A549 (cell line): ENCODE measurements at regions not wholly inside any gene's neighbourhood (a gene's known extent, or its start where the extent isn't known, plus 50 kb on each side); places are given as distances from the start of the nearest gene placed in this dataset.

Experiments used
- EHF ChIP-seq: fragments of 250-450 bp; sonication (Bioruptor Pico); IDR thresholded peaks from 2 replicates; pipeline ENCODE4 v1.5.0; 2020; ENCODE audit warnings: mild to moderate bottlenecking
- POLR2A ChIP-seq: IDR thresholded peaks from 2 replicates; pipeline ENCODE4 v1.6.1; 2012; ENCODE audit warnings: mild to moderate bottlenecking, low read length
- POLR2AphosphoS2 ChIP-seq: conservative IDR thresholded peaks from 2 replicates; pipeline ENCODE4 v1.6.1; 2012; ENCODE audit warnings: low read length, improper control_type of control experiment, inconsistent platforms
- RARB ChIP-seq: fragments of 250-450 bp; sonication (Bioruptor Pico); IDR thresholded peaks from 2 replicates; pipeline ENCODE4 v1.8.0; 2021; ENCODE audit warnings: mild to moderate bottlenecking, moderate library complexity
- SMC3 ChIP-seq: fragments of >200 bp; sonication (Bioruptor Twin); formaldehyde crosslinking; IDR thresholded peaks from 3 replicates; pipeline ENCODE4 v1.6.1; 2018; ENCODE audit warnings: inconsistent platforms
- ZC3H11A ChIP-seq: fragments of 450-650 bp; IDR thresholded peaks from 2 replicates; pipeline ENCODE4 v1.6.1; 2014; ENCODE audit warnings: antibody characterized with exemption, mild to moderate bottlenecking
- ZFP36 ChIP-seq: fragments of 450-650 bp; IDR thresholded peaks from 2 replicates; pipeline ENCODE4 v1.6.1; 2014; ENCODE audit warnings: borderline replicate concordance; ENCODE audit not compliant: partially characterized antibody
- TF ChIP-seq, protein P1 (sequence below): fragments of 250-450 bp; sonication (Bioruptor Pico); IDR thresholded peaks from 2 replicates; pipeline ENCODE4 v1.5.0; 2021; ENCODE audit warnings: mild to moderate bottlenecking, moderate library complexity, borderline replicate concordance
- TF ChIP-seq, protein P2 (sequence below): fragments of >200 bp; sonication (Bioruptor Twin); formaldehyde crosslinking; IDR thresholded peaks from 3 replicates; pipeline ENCODE4 v1.5.1; 2016

- TF ChIP-seq EHF (CRISPR knock-in tag), result no peak
- TF ChIP-seq SMC3, result no peak
- TF ChIP-seq POLR2AphosphoS2, result no peak
- TF ChIP-seq ZFP36, result no peak
- TF ChIP-seq, protein P1, sequence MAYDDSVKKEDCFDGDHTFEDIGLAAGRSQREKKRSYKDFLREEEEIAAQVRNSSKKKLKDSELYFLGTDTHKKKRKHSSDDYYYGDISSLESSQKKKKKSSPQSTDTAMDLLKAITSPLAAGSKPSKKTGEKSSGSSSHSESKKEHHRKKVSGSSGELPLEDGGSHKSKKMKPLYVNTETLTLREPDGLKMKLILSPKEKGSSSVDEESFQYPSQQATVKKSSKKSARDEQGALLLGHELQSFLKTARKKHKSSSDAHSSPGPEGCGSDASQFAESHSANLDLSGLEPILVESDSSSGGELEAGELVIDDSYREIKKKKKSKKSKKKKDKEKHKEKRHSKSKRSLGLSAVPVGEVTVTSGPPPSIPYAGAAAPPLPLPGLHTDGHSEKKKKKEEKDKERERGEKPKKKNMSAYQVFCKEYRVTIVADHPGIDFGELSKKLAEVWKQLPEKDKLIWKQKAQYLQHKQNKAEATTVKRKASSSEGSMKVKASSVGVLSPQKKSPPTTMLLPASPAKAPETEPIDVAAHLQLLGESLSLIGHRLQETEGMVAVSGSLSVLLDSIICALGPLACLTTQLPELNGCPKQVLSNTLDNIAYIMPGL (CRISPR knock-in tag), result no peak
- TF ChIP-seq, protein P2, sequence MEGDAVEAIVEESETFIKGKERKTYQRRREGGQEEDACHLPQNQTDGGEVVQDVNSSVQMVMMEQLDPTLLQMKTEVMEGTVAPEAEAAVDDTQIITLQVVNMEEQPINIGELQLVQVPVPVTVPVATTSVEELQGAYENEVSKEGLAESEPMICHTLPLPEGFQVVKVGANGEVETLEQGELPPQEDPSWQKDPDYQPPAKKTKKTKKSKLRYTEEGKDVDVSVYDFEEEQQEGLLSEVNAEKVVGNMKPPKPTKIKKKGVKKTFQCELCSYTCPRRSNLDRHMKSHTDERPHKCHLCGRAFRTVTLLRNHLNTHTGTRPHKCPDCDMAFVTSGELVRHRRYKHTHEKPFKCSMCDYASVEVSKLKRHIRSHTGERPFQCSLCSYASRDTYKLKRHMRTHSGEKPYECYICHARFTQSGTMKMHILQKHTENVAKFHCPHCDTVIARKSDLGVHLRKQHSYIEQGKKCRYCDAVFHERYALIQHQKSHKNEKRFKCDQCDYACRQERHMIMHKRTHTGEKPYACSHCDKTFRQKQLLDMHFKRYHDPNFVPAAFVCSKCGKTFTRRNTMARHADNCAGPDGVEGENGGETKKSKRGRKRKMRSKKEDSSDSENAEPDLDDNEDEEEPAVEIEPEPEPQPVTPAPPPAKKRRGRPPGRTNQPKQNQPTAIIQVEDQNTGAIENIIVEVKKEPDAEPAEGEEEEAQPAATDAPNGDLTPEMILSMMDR, result no peak
- no peak for TF ChIP-seq POLR2A
- TF ChIP-seq RARB (CRISPR knock-in tag), result no peak
- TF ChIP-seq ZC3H11A, result no peak
Observed at GRCh38 chr18:76621782-76622495, 126.9 kb upstream of the ZNF516 start.
